HAP-1 (cell line): ENCODE measurements at regions not wholly inside any gene's neighbourhood (a gene's known extent, or its start where the extent isn't known, plus 50 kb on each side); places are given as distances from the start of the nearest gene placed in this dataset.
A peak's percentile ranks its signal among the peaks of the same experiment; 100 is the strongest.

Experiments
- DNase-seq, 2 experiments: peaks; one replicate each; pipeline ENCODE4 v3.0.0-alpha.2; 2016 to 2020; ENCODE audit warnings: low spot score in 2 of 2
- H3K27me3 ChIP-seq: fragments of 250-450 bp; sonication (Bioruptor Pico); 2 replicates; pipeline ENCODE4 v1.5.1; 2020; ENCODE audit warnings: low read depth, mild to moderate bottlenecking, moderate library complexity
- H3K36me3 ChIP-seq: fragments of 250-450 bp; sonication (Bioruptor Pico); replicated peaks from 2 replicates; pipeline ENCODE4 v1.5.1; 2020; ENCODE audit warnings: mild to moderate bottlenecking
- H3K4me1 ChIP-seq: fragments of 250-450 bp; sonication (Bioruptor Pico); 2 replicates; pipeline ENCODE4 v1.5.1; 2020; ENCODE audit warnings: mild to moderate bottlenecking
- H3K4me3 ChIP-seq: fragments of 250-450 bp; sonication (Bioruptor Pico); 2 replicates; pipeline ENCODE4 v1.5.1; 2020; ENCODE audit warnings: mild to moderate bottlenecking, moderate library complexity
- H3K9me3 ChIP-seq: fragments of 250-450 bp; sonication (Bioruptor Pico); 2 replicates; pipeline ENCODE4 v1.5.1; 2020; ENCODE audit warnings: mild to moderate bottlenecking, moderate library complexity
- in situ Hi-C: fragments of 300-500 bp; cut with MboI; formaldehyde crosslinking; loops from 3 replicates; pipeline ENCODE4 v1.14.3; 2020; ENCODE audit warnings: low sequenced_read_pairs, inconsistent platforms, mixed read lengths

DNA sequence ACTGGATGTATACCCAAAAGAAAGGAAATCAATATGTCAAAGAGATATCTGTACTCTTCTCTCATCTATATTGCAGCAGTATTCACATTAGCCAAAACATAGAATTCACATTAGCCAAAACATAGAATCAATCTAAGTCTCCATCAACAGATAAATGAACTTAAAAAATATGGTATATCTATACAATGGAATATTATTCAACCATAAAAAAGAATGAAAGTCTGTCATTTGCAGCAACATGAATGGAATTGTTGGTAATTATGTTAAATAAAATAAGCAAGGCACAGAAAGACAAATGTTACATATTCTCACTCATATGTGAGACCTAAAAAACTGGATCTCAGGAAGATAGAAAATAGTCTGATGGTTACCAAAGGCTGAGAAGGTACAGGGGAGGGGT is 212.1 kb upstream of the ZC3H15 start:
- no peaks in the 10 kb centered on the region for H3K9me3 ChIP-seq
- H3K4me3 ChIP-seq: no peak overlapping the region
- H3K27me3 ChIP-seq: no peaks in the 10 kb centered on the region
- H3K36me3 ChIP-seq: no peaks in the 10 kb centered on the region
- no peak for DNase-seq
- no peaks in the 10 kb centered on the region for H3K4me1 ChIP-seq
- in situ Hi-C loops: loop anchor here (25.0 kb wide), 1 partner anchor 537 kb away; the partner anchor contains the start of gene FSIP2

GRCh38 chr2:186274936-186275575 is 211.0 kb upstream of the ZC3H15 start:
- no peak for DNase-seq
- no peak overlapping the region for H3K4me3 ChIP-seq
- no peaks in the 10 kb centered on the region for H3K27me3 ChIP-seq
- in situ Hi-C loops: loop anchor here (25.0 kb wide), 1 partner anchor 538 kb away; the partner anchor contains the start of gene FSIP2
- H3K4me1 ChIP-seq: no peaks in the 10 kb centered on the region
- no peaks in the 10 kb centered on the region for H3K9me3 ChIP-seq
- H3K36me3 ChIP-seq: no peaks in the 10 kb centered on the region

GRCh38 chr2:186276909-186277308 is 209.2 kb upstream of the ZC3H15 start:
- Histone ChIP-seq H3K36me3 (no peaks in the 10 kb centered on the region), H3K9me3 (no peaks in the 10 kb centered on the region), H3K4me3 (no peak overlapping the region), H3K27me3 (no peaks in the 10 kb centered on the region), H3K4me1 (no peaks in the 10 kb centered on the region)
- no peak for DNase-seq
- in situ Hi-C loops: no loop called here

- Histone ChIP-seq H3K4me3 (no peak overlapping the region), H3K9me3 (no peaks in the 10 kb centered on the region), H3K36me3 (no peaks in the 10 kb centered on the region), H3K27me3 (no peaks in the 10 kb centered on the region), H3K4me1 (no peaks in the 10 kb centered on the region)
- in situ Hi-C loops: no loop called here
- no peak for DNase-seq
These were observed 204.3 kb upstream of the ZC3H15 start for GRCh38 chr2:186281726-186282125.

DNA sequence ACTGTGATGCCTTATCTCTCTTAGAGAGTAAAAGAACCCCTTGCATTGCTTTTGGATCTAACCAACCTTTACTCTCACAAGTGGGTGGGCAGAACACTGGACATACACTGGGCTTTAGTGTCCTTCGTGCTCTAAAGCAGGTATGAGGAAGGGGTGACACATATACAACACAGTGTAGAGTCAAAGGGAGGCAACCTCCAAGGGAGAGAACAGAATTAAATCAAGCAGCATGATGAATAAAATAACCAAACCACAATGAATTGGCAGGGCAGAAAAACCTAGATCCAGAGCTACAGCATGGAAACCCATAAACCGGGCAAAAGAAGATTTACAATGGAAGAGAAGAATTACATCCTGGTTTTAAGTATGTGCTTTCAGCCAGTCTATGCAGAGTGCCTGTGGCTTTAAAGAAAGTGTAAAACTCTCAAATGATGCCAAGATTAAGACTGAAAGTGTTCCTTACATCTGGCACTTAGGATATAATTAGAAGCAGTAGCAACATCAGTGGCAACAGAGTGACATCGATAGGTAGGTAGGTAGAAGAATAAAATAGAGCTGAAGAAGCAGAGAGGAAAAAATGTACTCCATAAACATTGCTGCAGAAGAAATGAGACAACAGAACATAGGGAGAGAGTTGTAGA is 191.7 kb upstream of the ZC3H15 start:
- in situ Hi-C loops: no loop called here
- no peak for DNase-seq
- Histone ChIP-seq H3K27me3 (no peaks in the 10 kb centered on the region), H3K4me1 (no peaks in the 10 kb centered on the region; the same call in 1 of the 2 replicates), H3K9me3 (no peaks in the 10 kb centered on the region), H3K36me3 (no peaks in the 10 kb centered on the region), H3K4me3 (no peak overlapping the region)

- H3K4me3 ChIP-seq: no peak overlapping the region
- in situ Hi-C loops: no loop called here
- no peaks in the 10 kb centered on the region for H3K27me3 ChIP-seq
- no peaks in the 10 kb centered on the region for H3K9me3 ChIP-seq
- DNase-seq: no peak
- no peaks in the 10 kb centered on the region for H3K36me3 ChIP-seq
- H3K4me1 ChIP-seq: no peaks in the 10 kb centered on the region; the same call in 1 of the 2 replicates
These were observed 186.4 kb upstream of the ZC3H15 start for GRCh38 chr2:186299610-186300009.

GRCh38 chr2:186302263-186302662 is 183.8 kb upstream of the ZC3H15 start:
- in situ Hi-C loops: no loop called here
- DNase-seq: no peak
- Histone ChIP-seq H3K4me3 (no peak overlapping the region), H3K36me3 (no peaks in the 10 kb centered on the region), H3K9me3 (no peaks in the 10 kb centered on the region), H3K4me1 (peaks cover 14% of the 10 kb centered on the region), H3K27me3 (no peaks in the 10 kb centered on the region)

GRCh38 chr2:186303091-186303490 is 183.0 kb upstream of the ZC3H15 start:
- in situ Hi-C loops: no loop called here
- H3K27me3 ChIP-seq: no peaks in the 10 kb centered on the region
- no peak for DNase-seq

DNA sequence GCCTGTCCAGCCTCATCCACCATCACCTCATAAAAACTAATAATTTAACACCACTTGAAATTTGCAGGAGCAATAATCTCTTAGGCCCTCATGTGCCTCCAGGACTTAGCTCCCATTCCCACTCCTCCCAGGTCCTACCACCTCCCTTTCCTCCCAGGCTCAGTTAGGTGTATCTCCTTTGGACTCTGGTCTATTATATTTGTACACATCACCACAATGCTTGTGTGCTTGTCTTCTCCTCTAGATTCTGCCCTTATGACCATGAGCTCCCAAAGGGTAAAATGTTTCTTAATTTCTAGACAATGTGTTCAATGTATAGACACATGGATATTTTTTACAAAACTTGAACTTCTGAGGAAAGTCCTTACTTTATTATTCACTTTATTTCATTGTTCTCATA is 182.0 kb upstream of the ZC3H15 start:
- H3K9me3 ChIP-seq: no peaks in the 10 kb centered on the region
- H3K4me3 ChIP-seq: no peak overlapping the region
- in situ Hi-C loops: no loop called here
- no peaks in the 10 kb centered on the region for H3K27me3 ChIP-seq
- no peak for DNase-seq
- peaks cover 30% of the 10 kb centered on the region for H3K4me1 ChIP-seq
- H3K36me3 ChIP-seq: no peaks in the 10 kb centered on the region

More at GRCh38 chr2:186303091-186303490, 183.0 kb upstream of the ZC3H15 start:
- Histone ChIP-seq H3K4me3 (no peak overlapping the region), H3K4me1 (peaks cover 22% of the 10 kb centered on the region), H3K36me3 (no peaks in the 10 kb centered on the region), H3K9me3 (no peaks in the 10 kb centered on the region)

GRCh38 chr2:186306754-186307153 is 179.3 kb upstream of the ZC3H15 start:
- DNase-seq: peak in 1 of 2 experiments; percentile 86

GRCh38 chr2:186307871-186308270 is 178.2 kb upstream of the ZC3H15 start:
- H3K36me3 ChIP-seq: no peaks in the 10 kb centered on the region
- no peaks in the 10 kb centered on the region for H3K27me3 ChIP-seq
- DNase-seq: peak in 1 of 2 experiments; percentile 32
- no peak overlapping the region for H3K4me3 ChIP-seq
- H3K4me1 ChIP-seq: peaks cover 32% of the 10 kb centered on the region
- in situ Hi-C loops: no loop called here
- H3K9me3 ChIP-seq: no peaks in the 10 kb centered on the region

More at GRCh38 chr2:186306754-186307153, 179.3 kb upstream of the ZC3H15 start:
- H3K4me1 ChIP-seq: peaks cover 32% of the 10 kb centered on the region
- in situ Hi-C loops: no loop called here
- no peaks in the 10 kb centered on the region for H3K27me3 ChIP-seq
- no peaks in the 10 kb centered on the region for H3K36me3 ChIP-seq
- no peak overlapping the region for H3K4me3 ChIP-seq
- H3K9me3 ChIP-seq: no peaks in the 10 kb centered on the region

- no peaks in the 10 kb centered on the region for H3K27me3 ChIP-seq
- in situ Hi-C loops: no loop called here
- H3K9me3 ChIP-seq: no peaks in the 10 kb centered on the region
- H3K36me3 ChIP-seq: no peaks in the 10 kb centered on the region
- peak; percentile 14 to 16 for DNase-seq
- no peak overlapping the region for H3K4me3 ChIP-seq
- H3K4me1 ChIP-seq: peaks cover 32% of the 10 kb centered on the region
These were observed 177.7 kb upstream of the ZC3H15 start for GRCh38 chr2:186308347-186308746.

- Histone ChIP-seq H3K4me3 (no peak overlapping the region), H3K36me3 (no peaks in the 10 kb centered on the region), H3K4me1 (peaks cover 32% of the 10 kb centered on the region), H3K9me3 (no peaks in the 10 kb centered on the region), H3K27me3 (no peaks in the 10 kb centered on the region)
- in situ Hi-C loops: no loop called here
- no peak for DNase-seq
These were observed 176.2 kb upstream of the ZC3H15 start for GRCh38 chr2:186309901-186310300.

GRCh38 chr2:186319105-186319504 is 167.0 kb upstream of the ZC3H15 start:
- H3K36me3 ChIP-seq: no peaks in the 10 kb centered on the region
- in situ Hi-C loops: no loop called here
- no peaks in the 10 kb centered on the region for H3K27me3 ChIP-seq
- no peak for DNase-seq
- H3K4me1 ChIP-seq: no peaks in the 10 kb centered on the region
- no peaks in the 10 kb centered on the region; the same call in 1 of the 2 replicates for H3K9me3 ChIP-seq
- no peak overlapping the region for H3K4me3 ChIP-seq
